GM21390 (cell line): ENCODE measurements at regions not wholly inside any gene's neighbourhood (a gene's known extent, or its start where the extent isn't known, plus 50 kb on each side); places are given as distances from the start of the nearest gene placed in this dataset.
"Not testable (repeated sequence)": the region's sequence is repeated elsewhere in the genome, so short reads cannot be mapped to it uniquely, and the experiment has no call there.

Source experiments
- ATAC-seq: cut with Tn5 transposase; IDR thresholded peaks from one replicate; pipeline ENCODE4 v1.9.1; 2021; ENCODE audit not compliant: unreplicated experiment

DNA sequence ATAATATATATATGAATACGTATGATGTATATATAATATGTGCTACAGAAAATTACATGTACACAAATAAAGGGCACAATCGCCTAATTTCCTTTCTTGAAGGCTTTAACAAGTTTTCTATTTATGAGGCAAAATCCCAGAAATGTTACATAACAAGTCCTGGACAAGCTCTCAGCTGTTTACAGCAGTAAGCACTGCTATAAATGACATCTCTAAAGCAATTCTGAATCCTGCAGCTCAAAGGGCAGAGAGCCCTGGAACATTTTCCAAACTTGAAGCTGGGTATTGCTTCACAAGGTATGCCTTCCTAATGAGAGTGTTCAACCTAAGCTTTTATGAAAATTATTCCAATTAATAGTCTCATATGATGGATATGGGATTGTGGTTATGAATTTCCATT is 222.3 kb upstream of the GCFC2 start:
- ATAC-seq, result no peak

DNA sequence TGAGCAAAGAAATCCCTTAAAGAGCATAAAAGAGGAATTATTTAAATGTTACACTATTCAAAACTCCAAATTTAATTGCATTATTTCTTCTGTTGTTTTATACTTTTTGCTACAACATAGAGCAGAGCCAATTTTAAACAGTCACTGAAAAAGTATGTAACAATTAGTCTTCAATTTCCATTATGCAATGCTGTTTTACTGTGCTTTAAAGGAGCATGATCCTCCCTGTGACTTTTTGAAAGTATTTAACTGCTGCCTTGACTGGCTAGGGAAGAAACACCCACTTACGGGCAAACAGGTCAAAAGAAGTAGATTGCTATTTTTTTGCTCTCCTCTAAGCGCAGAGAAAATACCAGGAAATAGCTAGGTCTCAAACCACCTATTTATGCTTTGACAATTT is 217.4 kb upstream of the GCFC2 start:
- no peak for ATAC-seq

DNA sequence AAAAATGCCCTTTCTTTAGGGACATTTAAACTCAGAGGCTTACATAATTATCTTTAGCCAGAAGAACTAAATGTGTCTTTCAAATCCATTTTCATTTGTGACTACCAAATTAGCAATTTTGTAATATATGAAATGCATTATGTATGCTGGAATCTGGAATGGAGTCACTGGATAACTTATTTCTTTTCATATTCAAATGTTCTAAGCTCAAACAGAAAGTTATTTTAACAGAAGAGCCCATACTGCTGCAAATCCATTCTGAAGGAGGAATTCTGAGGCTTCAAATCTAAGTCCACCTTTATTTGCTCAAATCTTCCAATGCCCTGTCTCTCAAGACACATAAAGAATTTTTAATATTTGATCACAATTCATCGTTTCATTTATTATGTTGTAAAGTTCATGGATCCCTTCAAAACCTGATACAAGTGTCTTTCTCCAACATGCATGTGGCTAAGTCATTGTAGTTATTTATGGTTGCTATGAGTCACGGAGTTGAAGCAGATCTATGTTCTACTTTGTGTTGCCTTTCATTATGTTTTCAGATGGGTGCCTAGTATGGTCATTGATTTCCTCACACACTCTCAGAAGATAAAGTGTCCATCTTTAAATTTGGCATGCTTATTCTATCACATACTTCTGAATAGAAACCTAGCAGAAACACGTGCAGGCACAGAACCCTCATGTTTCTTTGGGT is 214.8 kb upstream of the GCFC2 start:
- no peak for ATAC-seq

DNA sequence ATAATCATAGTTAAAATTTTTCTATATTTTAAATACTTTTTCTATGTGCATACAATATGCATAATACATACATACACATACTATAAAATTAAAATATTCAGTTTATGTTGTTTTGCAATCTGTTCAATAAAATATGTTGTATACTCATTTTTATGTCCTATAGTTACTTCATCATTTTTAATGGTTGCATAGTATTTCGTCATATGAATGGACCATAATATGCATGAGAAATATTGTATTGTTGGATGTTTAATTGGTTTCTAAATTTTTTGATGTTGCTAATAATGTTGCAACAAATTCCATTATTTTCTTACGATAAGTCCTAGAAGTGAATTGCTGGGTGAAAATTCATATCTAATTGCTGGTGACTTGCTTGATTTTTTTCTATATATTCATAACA is 211.5 kb upstream of the GCFC2 start:
- ATAC-seq, result no peak

DNA sequence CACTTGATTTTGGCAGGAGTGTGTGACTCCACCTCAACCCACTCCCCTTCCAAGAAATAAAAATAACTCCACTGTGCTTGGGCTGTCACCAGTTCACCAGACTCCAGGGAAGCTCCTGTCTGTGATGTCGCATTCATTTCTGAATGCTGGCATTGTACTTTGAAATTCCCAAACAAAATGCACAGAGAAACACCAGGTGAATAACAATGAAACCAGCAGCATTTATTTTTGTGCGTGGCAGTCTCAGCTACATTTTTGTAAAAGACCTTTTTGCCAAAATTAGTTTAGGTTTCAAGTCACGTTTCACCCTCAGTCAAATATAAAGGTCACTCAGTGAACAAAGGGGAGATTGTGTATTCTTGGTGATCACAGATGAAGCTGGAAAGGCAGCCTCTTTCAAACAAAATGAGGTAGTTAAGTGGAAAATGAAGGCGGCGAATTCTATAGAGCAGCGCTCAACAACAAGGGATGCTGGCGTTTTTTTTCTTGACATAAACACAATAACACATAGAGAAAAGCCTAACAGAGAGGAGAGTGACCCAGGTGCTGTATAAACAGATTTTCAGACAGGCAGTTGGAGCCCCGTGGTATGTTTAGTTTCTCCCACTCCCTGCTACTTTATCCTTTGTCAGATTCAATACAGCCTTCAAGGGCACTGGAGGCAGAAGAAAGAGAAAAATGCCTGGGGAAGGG is 210.3 kb upstream of the GCFC2 start:
- ATAC-seq, result no peak

DNA sequence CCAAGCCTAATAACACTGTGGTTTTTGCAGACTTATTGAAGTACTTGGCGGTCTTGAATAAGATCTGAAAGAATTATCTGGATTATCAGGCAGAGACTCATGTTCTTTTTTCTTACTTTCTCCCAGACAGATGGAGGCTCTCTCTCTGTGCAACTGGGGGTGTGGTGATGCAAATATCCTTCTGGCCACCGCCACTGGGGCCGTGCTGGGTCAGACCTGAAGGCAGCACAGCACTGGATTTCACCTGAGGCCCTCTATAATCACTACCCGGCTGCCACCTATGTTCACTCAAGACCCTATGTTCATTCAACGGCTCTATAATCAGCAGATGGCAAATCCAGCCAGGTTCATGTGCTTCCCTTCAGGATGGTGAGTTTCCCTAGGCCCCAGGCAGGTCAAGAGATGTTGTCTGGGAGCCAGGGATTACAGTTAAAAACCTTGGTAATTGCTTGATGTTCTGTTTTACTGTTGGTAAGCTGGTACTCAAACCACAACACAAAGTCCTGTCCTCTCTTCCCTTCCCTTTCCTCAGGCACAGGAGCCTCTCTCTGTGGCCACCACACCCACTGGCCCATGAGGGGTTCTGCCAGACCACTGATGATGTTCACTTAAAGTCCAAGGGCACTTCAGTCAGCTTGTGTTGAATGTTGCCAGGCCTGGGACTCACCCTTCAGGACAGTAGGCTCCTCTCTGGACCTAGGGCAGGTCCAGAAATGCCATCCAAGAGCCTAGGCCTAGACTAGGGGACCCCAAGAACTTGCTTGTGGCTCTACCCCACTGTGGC is 205.3 kb upstream of the GCFC2 start:
- ATAC-seq, result no peak

DNA sequence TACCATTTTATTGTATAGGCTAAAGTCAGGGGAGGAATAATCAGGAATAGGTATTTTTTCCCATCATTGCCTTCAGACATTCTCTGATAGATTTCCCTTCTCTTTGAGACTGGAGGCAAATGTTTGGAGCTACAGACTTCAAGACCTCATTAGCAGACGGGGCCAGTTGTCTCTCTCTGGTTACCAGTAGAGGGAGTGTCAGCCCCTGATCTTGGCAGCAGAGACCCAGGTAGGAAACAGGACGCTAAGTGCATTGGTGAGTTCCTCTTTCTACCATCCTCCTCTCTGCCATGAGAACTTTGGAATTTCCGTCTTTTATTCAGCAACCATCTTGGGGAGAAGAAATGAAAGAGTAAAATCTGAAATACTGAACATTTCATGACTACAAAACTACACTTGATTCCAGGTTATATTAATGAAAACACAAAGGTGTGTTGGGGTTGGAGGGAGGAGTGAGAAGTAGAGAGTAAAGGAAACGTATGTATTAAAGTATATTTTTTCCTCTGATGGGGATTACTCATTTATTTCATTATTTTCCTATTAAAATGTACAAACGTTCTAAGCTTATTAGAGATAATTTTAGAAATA is 186.2 kb upstream of the GCFC2 start:
- ATAC-seq, result peak; percentile 82

DNA sequence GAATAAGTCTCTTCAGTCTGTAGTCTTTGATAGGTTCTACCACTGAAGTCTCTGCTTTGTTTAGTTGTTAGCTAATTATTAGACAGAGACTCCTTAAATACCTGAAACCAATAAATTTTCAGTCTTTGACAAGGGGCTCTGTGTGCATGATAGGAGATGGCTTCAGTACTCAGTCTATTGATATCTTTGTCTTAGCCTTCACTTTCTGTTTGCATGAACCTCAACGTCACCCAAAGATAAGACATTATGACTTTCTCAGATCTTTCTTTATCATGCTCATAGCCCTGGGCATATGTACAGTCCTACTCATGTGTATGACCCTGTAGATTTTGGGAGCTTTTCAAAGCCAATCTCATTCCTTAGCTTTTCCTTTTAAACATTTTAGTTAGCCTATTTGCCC is 183.5 kb upstream of the GCFC2 start:
- ATAC-seq, result peak; percentile 79

DNA sequence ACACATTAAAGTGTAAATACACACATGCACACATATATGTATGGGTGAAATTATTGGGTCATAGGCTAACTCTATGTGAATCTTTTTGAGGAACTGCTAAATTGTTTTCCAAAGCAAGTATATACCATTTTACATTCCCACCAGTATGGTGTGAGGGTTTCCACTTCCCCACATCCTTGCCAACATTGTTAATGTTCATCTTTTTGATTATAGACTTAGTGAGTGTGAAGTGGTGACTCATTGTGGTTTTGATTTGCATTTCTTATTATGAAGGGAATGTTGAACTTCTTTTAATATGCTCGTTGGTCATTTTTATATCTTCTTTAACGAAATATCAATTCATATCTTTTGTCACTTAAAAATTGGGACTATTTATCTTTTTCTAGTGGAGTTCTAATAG is 181.8 kb upstream of the GCFC2 start:
- no peak for ATAC-seq

DNA sequence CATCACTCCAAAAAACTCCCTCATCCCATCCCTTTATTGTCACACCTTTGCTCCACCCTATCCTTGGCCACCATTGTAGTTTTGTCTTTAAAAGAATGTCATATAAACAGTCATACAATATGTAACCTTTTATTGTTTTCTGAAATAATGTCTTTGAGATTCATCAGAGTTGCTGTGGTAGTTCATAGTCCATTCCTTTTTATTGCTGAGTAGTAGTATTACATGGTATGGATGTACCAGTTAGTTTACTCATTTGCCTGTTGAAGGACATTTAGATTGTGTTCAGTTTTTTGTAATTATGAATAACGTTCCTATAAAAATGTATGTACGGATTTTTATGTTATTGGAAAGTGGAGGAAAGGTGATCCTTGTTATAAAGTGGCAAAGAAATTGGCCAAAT is 171.8 kb upstream of the GCFC2 start:
- ATAC-seq, result no peak

DNA sequence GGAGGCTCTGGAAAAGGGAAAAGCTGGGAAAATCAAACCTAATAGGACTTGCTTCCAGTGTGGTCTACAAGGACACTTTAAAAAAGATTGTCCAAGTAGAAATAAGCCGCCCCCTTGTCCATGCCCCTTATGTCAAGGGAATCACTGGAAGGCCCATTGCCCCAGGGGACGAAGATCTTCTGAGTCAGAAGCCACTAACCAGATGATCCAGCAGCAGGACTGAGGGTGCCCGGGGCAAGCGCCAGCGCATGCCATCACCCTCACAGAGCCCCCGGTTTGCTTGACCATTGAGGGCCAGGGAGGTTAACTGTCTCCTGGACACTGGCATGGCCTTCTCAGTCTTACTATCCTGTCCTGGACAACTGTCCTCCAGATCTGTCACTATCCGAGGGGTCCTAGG is 164.9 kb upstream of the GCFC2 start:
- not testable (repeated sequence) for ATAC-seq

DNA sequence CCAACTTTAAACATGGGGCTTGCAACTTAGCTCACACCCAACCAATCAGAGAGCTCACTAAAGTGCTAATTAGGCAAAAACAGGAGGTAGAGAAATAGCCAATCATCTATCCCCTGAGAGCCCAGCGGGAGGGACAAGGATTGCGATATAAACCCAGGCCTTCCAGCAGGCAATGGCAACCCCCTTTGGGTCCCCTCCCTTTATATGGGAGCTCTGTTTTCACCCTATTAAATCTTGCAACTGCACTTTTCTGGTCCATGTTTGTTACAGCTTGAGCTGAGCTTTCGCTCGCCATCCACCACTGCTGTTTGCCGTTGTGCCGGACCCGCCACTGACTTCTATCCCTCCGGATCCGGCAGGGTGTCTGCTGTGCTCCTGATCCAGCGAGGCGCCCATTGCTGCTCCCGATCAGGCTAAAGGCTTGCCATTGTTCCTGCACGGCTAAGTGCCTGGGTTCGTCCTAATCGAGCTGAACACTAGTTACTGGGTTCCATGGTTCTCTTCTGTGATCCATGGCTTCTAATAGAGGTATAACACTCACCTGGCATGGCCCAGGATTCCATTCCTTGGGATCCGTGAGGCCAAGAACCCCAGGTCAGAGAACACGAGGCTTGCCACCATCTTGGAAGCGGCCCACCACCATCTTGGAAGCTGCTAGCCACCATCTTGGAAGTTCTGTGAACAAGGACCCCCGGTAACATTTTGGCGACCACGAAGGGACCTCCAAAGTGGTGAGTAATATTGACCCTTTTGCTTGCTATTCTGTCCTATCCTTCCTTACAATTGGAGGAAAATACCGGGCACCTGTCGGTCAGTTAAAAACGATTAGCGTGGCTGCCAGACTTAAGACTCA is 161.3 kb upstream of the GCFC2 start:
- not testable (repeated sequence) for ATAC-seq

DNA sequence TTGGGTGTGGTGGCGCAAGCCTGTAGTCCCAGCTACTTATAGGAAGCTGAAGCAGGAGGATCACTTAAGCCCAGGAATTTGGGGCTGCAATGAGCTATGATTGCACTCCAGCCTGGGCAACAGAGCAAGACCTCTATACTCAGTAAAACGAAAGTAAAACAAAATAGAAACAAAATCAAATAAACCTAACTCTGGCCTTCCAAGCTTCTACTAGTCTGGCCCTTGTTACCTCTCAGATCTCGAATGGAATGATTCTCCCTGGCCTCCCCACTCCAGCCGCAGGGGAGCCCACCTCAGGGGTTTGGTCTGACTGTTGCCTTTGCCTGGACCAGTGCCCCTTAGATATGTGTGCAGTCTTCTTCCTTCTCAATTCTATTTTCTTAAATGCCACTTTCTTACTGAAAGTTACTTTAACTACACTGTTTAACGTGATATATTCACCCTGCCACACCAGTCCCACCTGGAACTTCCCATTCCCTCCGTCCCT is 160.0 kb upstream of the GCFC2 start:
- ATAC-seq, result peak; percentile 78

DNA sequence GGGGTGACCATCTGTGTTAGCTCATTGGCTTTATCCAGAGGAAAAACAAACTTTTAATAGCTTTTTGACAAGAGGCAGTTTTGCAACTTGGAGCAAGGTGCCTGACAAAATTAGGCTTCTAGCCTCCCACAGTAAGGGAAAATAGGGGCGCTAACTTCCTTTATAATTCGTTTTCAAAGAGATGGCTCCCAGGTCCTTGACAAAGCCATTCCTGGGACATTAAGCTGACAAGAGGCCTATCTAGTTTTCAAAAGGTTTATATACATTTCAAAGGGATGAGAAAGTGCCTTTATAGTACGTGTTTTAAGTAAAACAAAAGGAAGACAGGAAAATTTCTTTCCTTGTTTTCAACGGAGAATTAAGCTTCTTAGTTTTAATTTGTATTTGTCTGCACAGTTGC is 159.4 kb upstream of the GCFC2 start:
- no peak for ATAC-seq

DNA sequence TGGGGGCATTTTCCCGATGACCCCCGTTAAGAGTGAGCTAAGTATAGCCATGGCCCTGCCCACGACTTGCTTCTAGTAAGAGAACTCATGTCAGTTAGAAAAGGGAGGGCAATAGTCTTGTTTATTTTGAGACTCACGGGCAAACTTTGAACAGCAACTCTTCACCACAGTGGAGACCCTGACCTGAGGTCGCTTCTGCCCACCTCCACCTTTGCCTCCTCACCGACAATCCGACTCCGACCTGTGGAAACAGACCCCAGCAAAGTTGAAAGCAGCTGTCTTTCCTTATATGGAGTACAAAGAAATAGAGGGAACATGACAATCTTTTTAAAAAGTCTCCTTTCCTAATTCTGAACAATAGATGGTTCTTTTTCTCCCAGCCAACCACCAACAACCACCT is 155.0 kb upstream of the GCFC2 start:
- ATAC-seq, result no peak

DNA sequence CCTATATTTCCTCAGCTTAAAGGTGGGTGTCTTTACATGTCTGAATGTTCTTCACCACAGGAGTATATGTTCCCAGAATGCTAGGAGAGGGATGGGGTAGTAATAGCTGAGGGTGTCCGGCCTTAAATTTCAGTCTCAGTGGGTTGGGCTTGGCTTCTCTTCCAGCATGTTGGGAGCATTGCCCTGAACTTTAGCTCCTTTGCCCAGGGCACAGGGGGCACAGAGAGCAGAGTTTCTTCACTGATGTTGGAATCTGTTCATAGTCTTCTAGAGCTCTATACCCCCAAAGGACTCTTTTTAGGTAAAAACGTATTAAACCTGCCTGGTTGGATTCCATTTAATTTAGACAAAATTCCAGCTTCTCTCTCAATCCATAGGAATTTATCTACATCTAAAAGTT is 154.4 kb upstream of the GCFC2 start:
- no peak for ATAC-seq

DNA sequence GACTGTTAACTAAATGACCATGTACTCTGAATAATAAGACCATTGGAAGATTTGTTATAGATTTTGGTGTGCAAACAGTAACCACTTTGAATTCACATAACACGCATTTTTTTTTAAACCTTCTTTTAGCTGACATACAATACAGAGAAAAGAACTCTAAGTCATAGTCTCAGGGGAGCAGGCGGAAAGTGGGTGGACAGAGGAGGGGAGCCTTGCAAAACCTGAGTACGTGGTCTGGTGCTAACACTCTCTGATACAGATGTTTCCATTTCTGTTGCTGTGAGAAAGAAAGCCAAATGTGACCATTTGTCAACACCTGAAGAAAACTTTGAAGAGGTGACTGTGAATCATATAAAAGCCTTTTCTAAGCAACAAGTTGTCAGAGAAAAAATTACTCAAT is 151.8 kb upstream of the GCFC2 start:
- no peak for ATAC-seq

DNA sequence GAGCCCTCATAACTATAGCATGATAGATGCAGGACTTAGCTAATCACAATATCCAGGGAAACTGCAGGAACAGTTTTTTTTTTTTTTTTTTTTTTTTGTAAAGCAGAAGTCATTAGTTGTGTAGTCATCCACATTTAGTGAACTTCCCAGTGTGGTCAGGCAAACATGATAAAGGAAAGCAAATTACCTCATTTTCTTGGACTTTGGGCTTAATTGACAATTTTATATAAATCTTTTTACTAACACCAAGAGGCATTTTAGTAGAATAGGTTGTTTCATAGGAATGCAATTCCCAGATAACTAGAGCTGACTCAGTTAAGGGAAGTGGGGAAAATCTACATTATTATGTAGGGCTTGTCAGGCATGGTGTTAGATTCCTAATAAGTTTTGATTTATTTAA is 142.7 kb upstream of the GCFC2 start:
- no peak for ATAC-seq

DNA sequence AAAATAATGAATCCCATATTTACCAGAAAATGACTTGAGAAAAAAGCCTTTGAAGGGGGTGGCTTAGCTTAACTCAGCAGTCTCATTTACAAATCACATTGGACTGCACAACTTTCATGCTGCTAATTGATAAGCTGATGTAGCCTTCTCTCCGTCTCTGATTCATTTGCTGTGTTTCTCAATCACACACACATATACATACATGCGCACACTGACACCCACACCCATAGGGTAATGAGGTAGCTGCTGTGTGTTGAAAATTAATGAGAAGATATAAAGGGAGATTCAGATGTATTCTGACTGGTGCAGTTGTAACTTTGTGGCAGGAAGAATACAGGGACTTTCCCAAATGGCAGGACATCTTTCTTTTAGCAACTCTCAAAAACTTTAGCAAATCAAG is 141.9 kb upstream of the GCFC2 start:
- ATAC-seq, result no peak

DNA sequence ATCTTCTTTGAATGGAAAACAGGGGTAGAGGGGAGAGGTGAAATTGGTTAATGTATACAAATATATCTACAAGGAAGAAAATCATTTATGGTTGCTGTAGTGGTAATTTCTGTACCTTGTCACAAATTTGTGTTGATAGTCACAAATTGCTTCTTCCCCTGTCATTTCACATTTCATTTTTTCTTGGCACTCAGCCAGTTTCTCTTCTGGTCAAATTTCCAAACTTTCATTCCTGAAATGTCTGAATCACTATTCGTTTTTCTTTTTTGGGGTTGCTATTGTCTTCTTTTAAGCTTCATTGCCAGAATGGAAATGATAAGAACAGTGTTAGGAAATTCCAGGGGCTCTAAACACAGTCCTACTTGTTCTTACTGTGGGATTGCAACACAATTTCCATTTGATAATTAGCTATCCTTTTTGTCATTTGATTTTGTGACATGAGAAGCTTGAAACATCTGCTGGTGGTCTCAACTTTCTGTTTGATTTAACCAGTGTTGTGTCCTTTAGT is 136.0 kb upstream of the GCFC2 start:
- no peak for ATAC-seq
